ENCODE measurements at regions not wholly inside any gene's neighbourhood (a gene's known extent, or its start where the extent isn't known, plus 50 kb on each side); places are given as distances from the start of the nearest gene placed in this dataset.

- H3K27ac ChIP-seq (ENCODE audit: low read depth, low read length) = no peak overlapping the region
- no peaks in the 10 kb centered on the region for H3K9me3 ChIP-seq (ENCODE audit: insufficient read depth, low read depth, low read length)
- Mint-ChIP-seq H3K9me3 (ENCODE audit: unreplicated experiment) (peaks cover 4% of the 10 kb centered on the region), H3K27me3 (ENCODE audit: low read depth, unreplicated experiment) (peaks cover 42% of the 10 kb centered on the region), H3K4me3 (ENCODE audit: unreplicated experiment) (no peak overlapping the region), H3K4me1 (ENCODE audit: low read depth, unreplicated experiment) (no peaks in the 10 kb centered on the region), H3K36me3 (ENCODE audit: low read depth, unreplicated experiment) (no peaks in the 10 kb centered on the region), H3K27ac (ENCODE audit: unreplicated experiment) (no peak overlapping the region)
- TF ChIP-seq EZH2 (IDR thresholded peaks at IDR 0.05; ENCODE audit: insufficient read depth, low read length) = no peak
- TF ChIP-seq CTCF (IDR thresholded peaks at IDR 0.05; ENCODE audit: insufficient read depth, low read depth, low read length) = no peak
- FAIRE-seq = no peak
- H3K79me2 ChIP-seq (ENCODE audit: insufficient read depth, low read length) = no peaks in the 10 kb centered on the region
- H3K4me1 ChIP-seq (ENCODE audit: insufficient read depth, low read length) = no peaks in the 10 kb centered on the region
- H3K4me3 ChIP-seq (ENCODE audit: insufficient read depth, low read depth, low read length) = no peak overlapping the region
- DNase-seq (ENCODE audit: low read depth) = no peak
- H3K9ac ChIP-seq (ENCODE audit: low read length) = no peak overlapping the region
- H3K27me3 ChIP-seq (ENCODE audit: insufficient read depth, low read length) = peaks cover 43% of the 10 kb centered on the region
- H3K4me2 ChIP-seq (ENCODE audit: low read length) = no peak overlapping the region
- no peak overlapping the region for H2AFZ ChIP-seq (ENCODE audit: low read depth, low read length)
- no peaks in the 10 kb centered on the region for H4K20me1 ChIP-seq (ENCODE audit: insufficient read depth, low read length)
- H3K36me3 ChIP-seq (ENCODE audit: insufficient read depth, low read length) = no peaks in the 10 kb centered on the region
Measured at GRCh38 chr11:11755871-11756270, 85.9 kb upstream of the USP47 start.

GRCh38 chr11:11752679-11753078 is 89.1 kb upstream of the USP47 start:
- Histone ChIP-seq H3K36me3 (ENCODE audit: insufficient read depth, low read length) (no peaks in the 10 kb centered on the region), H3K9ac (ENCODE audit: low read length) (no peak overlapping the region), H3K4me1 (ENCODE audit: insufficient read depth, low read length) (no peaks in the 10 kb centered on the region), H3K4me3 (ENCODE audit: insufficient read depth, low read depth, low read length) (no peak overlapping the region), H3K4me2 (ENCODE audit: low read length) (no peak overlapping the region), H3K27me3 (ENCODE audit: insufficient read depth, low read length) (peaks cover 26% of the 10 kb centered on the region), H2AFZ (ENCODE audit: low read depth, low read length) (no peak overlapping the region), H3K27ac (ENCODE audit: low read depth, low read length) (no peak overlapping the region), H3K9me3 (ENCODE audit: insufficient read depth, low read depth, low read length) (no peaks in the 10 kb centered on the region), H4K20me1 (ENCODE audit: insufficient read depth, low read length) (no peaks in the 10 kb centered on the region), H3K79me2 (ENCODE audit: insufficient read depth, low read length) (no peaks in the 10 kb centered on the region)
- Mint-ChIP-seq H3K9me3 (ENCODE audit: unreplicated experiment) (peaks cover 4% of the 10 kb centered on the region), H3K36me3 (ENCODE audit: low read depth, unreplicated experiment) (no peaks in the 10 kb centered on the region), H3K4me1 (ENCODE audit: low read depth, unreplicated experiment) (peaks cover 4% of the 10 kb centered on the region), H3K27ac (ENCODE audit: unreplicated experiment) (no peak overlapping the region), H3K4me3 (ENCODE audit: unreplicated experiment) (no peak overlapping the region), H3K27me3 (ENCODE audit: low read depth, unreplicated experiment) (peaks cover 17% of the 10 kb centered on the region)
- FAIRE-seq (no peak), DNase-seq (ENCODE audit: low read depth) (no peak)
- TF ChIP-seq CTCF (IDR thresholded peaks at IDR 0.05; ENCODE audit: insufficient read depth, low read depth, low read length) (no peak), EZH2 (IDR thresholded peaks at IDR 0.05; ENCODE audit: insufficient read depth, low read length) (no peak)

- H3K4me3 Mint-ChIP-seq (ENCODE audit: unreplicated experiment) = no peak overlapping the region
- Histone ChIP-seq H3K4me2 (ENCODE audit: low read length) (no peak overlapping the region), H3K36me3 (ENCODE audit: insufficient read depth, low read length) (no peaks in the 10 kb centered on the region), H3K4me3 (ENCODE audit: insufficient read depth, low read depth, low read length) (no peak overlapping the region), H3K27ac (ENCODE audit: low read depth, low read length) (no peak overlapping the region), H3K9ac (ENCODE audit: low read length) (no peak overlapping the region), H3K4me1 (ENCODE audit: insufficient read depth, low read length) (no peaks in the 10 kb centered on the region), H3K9me3 (ENCODE audit: insufficient read depth, low read depth, low read length) (no peaks in the 10 kb centered on the region), H4K20me1 (ENCODE audit: insufficient read depth, low read length) (no peaks in the 10 kb centered on the region), H3K79me2 (ENCODE audit: insufficient read depth, low read length) (no peaks in the 10 kb centered on the region), H2AFZ (ENCODE audit: low read depth, low read length) (no peak overlapping the region), H3K27me3 (ENCODE audit: insufficient read depth, low read length) (peaks cover 19% of the 10 kb centered on the region)
- TF ChIP-seq CTCF (IDR thresholded peaks at IDR 0.05; ENCODE audit: insufficient read depth, low read depth, low read length) (no peak), EZH2 (IDR thresholded peaks at IDR 0.05; ENCODE audit: insufficient read depth, low read length) (no peak)
- peaks cover 4% of the 10 kb centered on the region for H3K9me3 Mint-ChIP-seq (ENCODE audit: unreplicated experiment)
- DNase-seq (ENCODE audit: low read depth) (no peak), FAIRE-seq (no peak)
- H3K36me3 Mint-ChIP-seq (ENCODE audit: low read depth, unreplicated experiment) = no peaks in the 10 kb centered on the region
- H3K4me1 Mint-ChIP-seq (ENCODE audit: low read depth, unreplicated experiment) = peaks cover 4% of the 10 kb centered on the region
- H3K27ac Mint-ChIP-seq (ENCODE audit: unreplicated experiment) = no peak overlapping the region
- peaks cover 10% of the 10 kb centered on the region for H3K27me3 Mint-ChIP-seq (ENCODE audit: low read depth, unreplicated experiment)
Measured at GRCh38 chr11:11750017-11750878, 91.5 kb upstream of the USP47 start.
